ENCODE measurements at regions not wholly inside any gene's neighbourhood (a gene's known extent, or its start where the extent isn't known, plus 50 kb on each side); places are given as distances from the start of the nearest gene placed in this dataset.
A peak's percentile ranks its signal among the peaks of the same experiment; 100 is the strongest.
"Not testable (repeated sequence)": the region's sequence is repeated elsewhere in the genome, so short reads cannot be mapped to it uniquely, and the experiment has no call there.

GRCh38 chr2:194424683-194425209, 1232.3 kb upstream of the SLC39A10 start:
- H3K9ac ChIP-seq (ENCODE audit: low read length) = no peak overlapping the region
- no peak overlapping the region for H3K4me3 ChIP-seq (ENCODE audit: low read length)
- no peaks in the 10 kb centered on the region for H3K4me1 ChIP-seq (ENCODE audit: control insufficient read depth, insufficient read depth, low read length)
- no peak for DNase-seq (ENCODE audit: low read depth)
- no peaks in the 10 kb centered on the region for H3K9me3 ChIP-seq (ENCODE audit: control insufficient read depth, low read length)
- H3K27me3 ChIP-seq (replicated peaks; ENCODE audit: control insufficient read depth, insufficient read depth, low read length) = no peaks in the 10 kb centered on the region
- H3K36me3 ChIP-seq (ENCODE audit: control insufficient read depth, insufficient read depth, low read length, severe bottlenecking) = no peaks in the 10 kb centered on the region

- H3K36me3 ChIP-seq (ENCODE audit: control insufficient read depth, insufficient read depth, low read length, severe bottlenecking) = no peaks in the 10 kb centered on the region
- H3K9ac ChIP-seq (ENCODE audit: low read length) = no peak overlapping the region
- no peaks in the 10 kb centered on the region for H3K4me1 ChIP-seq (ENCODE audit: control insufficient read depth, insufficient read depth, low read length)
- DNase-seq (ENCODE audit: low read depth) = no peak
- H3K9me3 ChIP-seq (ENCODE audit: control insufficient read depth, low read length) = no peaks in the 10 kb centered on the region
- no peaks in the 10 kb centered on the region for H3K27me3 ChIP-seq (replicated peaks; ENCODE audit: control insufficient read depth, insufficient read depth, low read length)
- no peak overlapping the region for H3K4me3 ChIP-seq (ENCODE audit: low read length)
These were observed 1245.8 kb upstream of the SLC39A10 start for GRCh38 chr2:194411221-194411620.

DNA sequence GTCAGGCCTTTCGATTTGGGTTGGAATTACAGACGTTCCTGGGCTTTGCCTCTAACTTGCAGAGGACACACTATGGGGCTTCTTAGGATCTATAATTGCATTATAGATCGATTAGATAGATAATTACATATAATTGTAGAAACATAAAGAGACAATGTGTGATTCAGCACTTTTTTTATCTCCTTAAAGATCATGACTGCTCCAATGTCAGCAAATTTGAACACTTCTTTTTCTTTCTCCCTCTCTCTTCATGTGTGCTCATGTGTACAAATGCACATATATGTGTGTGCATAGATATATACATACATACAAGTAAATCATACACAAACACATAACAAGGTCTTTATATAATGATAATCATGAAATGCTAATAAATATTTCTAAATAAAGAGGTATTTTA, 1261.2 kb upstream of the SLC39A10 start:
- Histone ChIP-seq H3K9me3 (ENCODE audit: control insufficient read depth, low read length) (no peaks in the 10 kb centered on the region), H3K9ac (ENCODE audit: low read length) (no peak overlapping the region), H3K4me1 (ENCODE audit: control insufficient read depth, insufficient read depth, low read length) (no peaks in the 10 kb centered on the region), H3K4me3 (ENCODE audit: low read length) (no peak overlapping the region), H3K36me3 (ENCODE audit: control insufficient read depth, insufficient read depth, low read length, severe bottlenecking) (no peaks in the 10 kb centered on the region), H3K27me3 (replicated peaks; ENCODE audit: control insufficient read depth, insufficient read depth, low read length) (no peaks in the 10 kb centered on the region)
- no peak for DNase-seq (ENCODE audit: low read depth)

DNA sequence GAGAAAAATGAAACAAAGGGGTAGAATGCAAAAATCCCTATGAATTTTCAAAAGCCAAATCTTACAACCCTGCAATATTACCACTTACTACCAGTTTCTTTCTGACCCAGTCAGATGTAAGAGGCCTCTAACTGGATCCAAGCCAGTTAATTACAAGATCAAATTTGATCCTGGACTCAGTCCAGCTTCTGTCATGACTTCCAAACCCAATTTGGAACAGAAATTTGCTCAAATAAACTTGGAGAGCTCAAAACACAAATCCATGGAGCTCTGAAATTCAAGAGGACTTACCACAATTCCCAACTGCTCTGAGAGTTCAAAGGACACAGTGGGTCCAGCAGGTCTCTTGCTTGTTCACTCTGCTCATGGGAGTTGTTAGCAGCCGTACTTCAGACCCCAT, 1271.7 kb upstream of the SLC39A10 start:
- H3K4me1 ChIP-seq (ENCODE audit: control insufficient read depth, insufficient read depth, low read length) = no peaks in the 10 kb centered on the region
- H3K27me3 ChIP-seq (replicated peaks; ENCODE audit: control insufficient read depth, insufficient read depth, low read length) = no peaks in the 10 kb centered on the region
- H3K4me3 ChIP-seq (ENCODE audit: low read length) = no peak overlapping the region
- DNase-seq (ENCODE audit: low read depth) = no peak
- peaks cover 31% of the 10 kb centered on the region for H3K9me3 ChIP-seq (ENCODE audit: control insufficient read depth, low read length)
- no peak overlapping the region for H3K9ac ChIP-seq (ENCODE audit: low read length)
- H3K36me3 ChIP-seq (ENCODE audit: control insufficient read depth, insufficient read depth, low read length, severe bottlenecking) = no peaks in the 10 kb centered on the region

GRCh38 chr2:194383401-194383800, 1273.6 kb upstream of the SLC39A10 start:
- H3K4me1 ChIP-seq (ENCODE audit: control insufficient read depth, insufficient read depth, low read length) = no peaks in the 10 kb centered on the region
- no peak for DNase-seq (ENCODE audit: low read depth)

DNA sequence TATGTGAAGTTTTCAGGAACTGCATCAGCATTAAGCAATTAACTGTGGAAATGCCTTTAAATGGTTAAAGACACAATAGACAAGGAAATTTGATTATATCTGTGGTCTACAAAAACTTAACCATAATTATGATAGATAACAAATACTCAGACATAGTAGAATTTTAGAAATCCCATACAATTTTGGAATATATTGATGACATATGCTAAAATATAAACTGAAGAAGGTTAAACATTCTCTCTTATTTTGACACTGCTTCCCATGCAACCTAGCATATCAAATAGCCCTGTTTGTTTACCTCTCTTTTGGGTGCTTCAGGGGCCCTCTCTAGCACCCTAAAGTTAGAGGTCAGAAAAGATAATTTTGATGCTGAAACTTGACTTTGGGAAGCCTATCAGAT, 1274.8 kb upstream of the SLC39A10 start:
- no peak for DNase-seq (ENCODE audit: low read depth)
- Histone ChIP-seq H3K4me3 (ENCODE audit: low read length) (no peak overlapping the region), H3K9me3 (ENCODE audit: control insufficient read depth, low read length) (peaks cover 28% of the 10 kb centered on the region), H3K4me1 (ENCODE audit: control insufficient read depth, insufficient read depth, low read length) (no peaks in the 10 kb centered on the region), H3K27me3 (replicated peaks; ENCODE audit: control insufficient read depth, insufficient read depth, low read length) (no peaks in the 10 kb centered on the region), H3K9ac (ENCODE audit: low read length) (no peak overlapping the region), H3K36me3 (ENCODE audit: control insufficient read depth, insufficient read depth, low read length, severe bottlenecking) (no peaks in the 10 kb centered on the region)

More at GRCh38 chr2:194383401-194383800, 1273.6 kb upstream of the SLC39A10 start:
- no peaks in the 10 kb centered on the region for H3K36me3 ChIP-seq (ENCODE audit: control insufficient read depth, insufficient read depth, low read length, severe bottlenecking)
- no peak overlapping the region for H3K9ac ChIP-seq (ENCODE audit: low read length)
- H3K27me3 ChIP-seq (replicated peaks; ENCODE audit: control insufficient read depth, insufficient read depth, low read length) = no peaks in the 10 kb centered on the region
- H3K4me3 ChIP-seq (ENCODE audit: low read length) = no peak overlapping the region
- H3K9me3 ChIP-seq (ENCODE audit: control insufficient read depth, low read length) = peaks cover 28% of the 10 kb centered on the region

GRCh38 chr2:194380011-194380410, 1277.0 kb upstream of the SLC39A10 start:
- Histone ChIP-seq H3K4me3 (ENCODE audit: low read length) (no peak overlapping the region), H3K36me3 (ENCODE audit: control insufficient read depth, insufficient read depth, low read length, severe bottlenecking) (no peaks in the 10 kb centered on the region), H3K9ac (ENCODE audit: low read length) (no peak overlapping the region), H3K4me1 (ENCODE audit: control insufficient read depth, insufficient read depth, low read length) (no peaks in the 10 kb centered on the region), H3K9me3 (ENCODE audit: control insufficient read depth, low read length) (peaks cover 28% of the 10 kb centered on the region), H3K27me3 (replicated peaks; ENCODE audit: control insufficient read depth, insufficient read depth, low read length) (no peaks in the 10 kb centered on the region)
- no peak for DNase-seq (ENCODE audit: low read depth)

DNA sequence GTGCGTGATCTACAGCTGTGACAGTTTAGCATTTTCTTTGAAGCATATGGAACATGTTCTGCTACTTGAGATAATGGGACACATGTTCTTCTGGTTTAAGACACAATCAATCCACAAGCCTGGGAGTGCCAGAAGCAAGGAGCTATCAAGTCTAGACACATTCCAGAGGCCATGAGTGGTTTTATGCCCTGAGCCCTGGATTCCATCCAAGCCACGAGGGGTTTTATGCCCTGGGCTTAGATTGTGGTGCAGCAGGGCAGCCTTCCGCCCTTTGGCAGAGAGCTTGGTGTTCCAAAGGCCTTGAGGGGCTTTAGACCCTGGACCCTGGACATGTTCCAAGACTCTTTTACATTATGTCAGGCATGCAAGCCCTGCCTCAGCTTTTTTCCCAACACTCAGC, 1289.6 kb upstream of the SLC39A10 start:
- H3K4me1 ChIP-seq (ENCODE audit: control insufficient read depth, insufficient read depth, low read length); H3K9ac ChIP-seq (ENCODE audit: low read length); H3K4me3 ChIP-seq (ENCODE audit: low read length); DNase-seq (ENCODE audit: low read depth); H3K27me3 ChIP-seq (replicated peaks; ENCODE audit: control insufficient read depth, insufficient read depth, low read length); H3K36me3 ChIP-seq (ENCODE audit: control insufficient read depth, insufficient read depth, low read length, severe bottlenecking); H3K9me3 ChIP-seq (ENCODE audit: control insufficient read depth, low read length): not testable (repeated sequence)

DNA sequence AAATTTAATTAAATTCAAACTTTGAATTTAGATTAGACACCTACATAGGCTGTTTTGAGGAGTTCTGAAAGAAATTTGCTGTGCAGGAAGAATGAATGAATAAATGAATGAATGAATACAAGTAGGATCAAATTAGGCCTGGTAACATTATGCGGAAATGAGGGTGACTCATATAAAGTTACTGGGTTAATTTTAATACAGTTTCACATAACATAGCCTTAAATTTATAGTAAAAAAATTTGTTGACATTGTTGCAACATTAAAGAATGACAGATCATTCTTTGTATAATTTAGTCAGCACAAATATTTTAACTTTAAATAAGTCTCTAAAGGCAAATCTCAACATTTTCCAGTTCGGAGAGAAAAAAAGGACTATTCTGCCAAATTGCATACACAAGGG, 1293.1 kb upstream of the SLC39A10 start:
- H3K4me3 ChIP-seq (ENCODE audit: low read length) = no peak overlapping the region

DNA sequence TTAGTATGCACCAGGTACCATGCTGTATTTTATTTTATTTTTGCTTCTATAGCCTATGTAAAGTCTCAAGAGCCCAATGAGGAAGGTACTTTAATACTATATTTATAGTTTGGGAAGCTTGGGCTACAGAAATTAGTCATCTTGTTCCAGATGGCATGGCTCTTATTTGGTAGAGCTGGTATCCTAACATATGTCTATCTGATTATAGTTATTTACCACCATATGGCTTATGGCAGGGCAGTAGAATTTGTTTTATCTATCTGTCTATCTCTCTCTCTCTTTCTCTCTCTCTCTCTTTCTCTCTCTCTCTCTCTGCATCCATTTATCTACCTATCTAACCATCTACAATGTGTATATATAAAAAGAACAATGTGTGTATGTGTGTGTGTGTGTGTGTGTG, 1293.7 kb upstream of the SLC39A10 start:
- no peak overlapping the region for H3K4me3 ChIP-seq (ENCODE audit: low read length)
- no peak overlapping the region for H3K9ac ChIP-seq (ENCODE audit: low read length)
- H3K9me3 ChIP-seq (ENCODE audit: control insufficient read depth, low read length) = peaks cover 6% of the 10 kb centered on the region
- H3K36me3 ChIP-seq (ENCODE audit: control insufficient read depth, insufficient read depth, low read length, severe bottlenecking) = no peaks in the 10 kb centered on the region
- H3K27me3 ChIP-seq (replicated peaks; ENCODE audit: control insufficient read depth, insufficient read depth, low read length) = no peaks in the 10 kb centered on the region
- no peaks in the 10 kb centered on the region for H3K4me1 ChIP-seq (ENCODE audit: control insufficient read depth, insufficient read depth, low read length)
- no peak for DNase-seq (ENCODE audit: low read depth)

More for the DNA sequence above, 1293.1 kb upstream of the SLC39A10 start:
- H3K4me1 ChIP-seq (ENCODE audit: control insufficient read depth, insufficient read depth, low read length) = no peaks in the 10 kb centered on the region
- no peaks in the 10 kb centered on the region for H3K36me3 ChIP-seq (ENCODE audit: control insufficient read depth, insufficient read depth, low read length, severe bottlenecking)
- peak; percentile 3 for DNase-seq (ENCODE audit: low read depth)
- no peaks in the 10 kb centered on the region for H3K27me3 ChIP-seq (replicated peaks; ENCODE audit: control insufficient read depth, insufficient read depth, low read length)
- no peak overlapping the region for H3K9ac ChIP-seq (ENCODE audit: low read length)
- peaks cover 6% of the 10 kb centered on the region for H3K9me3 ChIP-seq (ENCODE audit: control insufficient read depth, low read length)

- Histone ChIP-seq H3K9ac (ENCODE audit: low read length) (no peak overlapping the region), H3K4me3 (ENCODE audit: low read length) (no peak overlapping the region)
These were observed 1304.5 kb upstream of the SLC39A10 start for GRCh38 chr2:194352505-194352904.

GRCh38 chr2:194346193-194346592, 1310.8 kb upstream of the SLC39A10 start:
- no peak overlapping the region for H3K9ac ChIP-seq (ENCODE audit: low read length)
- no peaks in the 10 kb centered on the region for H3K9me3 ChIP-seq (ENCODE audit: control insufficient read depth, low read length)
- H3K4me3 ChIP-seq (ENCODE audit: low read length) = no peak overlapping the region
- no peaks in the 10 kb centered on the region for H3K4me1 ChIP-seq (ENCODE audit: control insufficient read depth, insufficient read depth, low read length)
- DNase-seq (ENCODE audit: low read depth) = no peak
- no peaks in the 10 kb centered on the region for H3K27me3 ChIP-seq (replicated peaks; ENCODE audit: control insufficient read depth, insufficient read depth, low read length)
- H3K36me3 ChIP-seq (ENCODE audit: control insufficient read depth, insufficient read depth, low read length, severe bottlenecking) = no peaks in the 10 kb centered on the region

More at GRCh38 chr2:194352505-194352904, 1304.5 kb upstream of the SLC39A10 start:
- no peaks in the 10 kb centered on the region for H3K36me3 ChIP-seq (ENCODE audit: control insufficient read depth, insufficient read depth, low read length, severe bottlenecking)
- H3K27me3 ChIP-seq (replicated peaks; ENCODE audit: control insufficient read depth, insufficient read depth, low read length) = no peaks in the 10 kb centered on the region
- DNase-seq (ENCODE audit: low read depth) = no peak
- H3K4me1 ChIP-seq (ENCODE audit: control insufficient read depth, insufficient read depth, low read length) = no peaks in the 10 kb centered on the region
- H3K9me3 ChIP-seq (ENCODE audit: control insufficient read depth, low read length) = peaks cover 5% of the 10 kb centered on the region
